HEK293 (cell line): ENCODE measurements at regions not wholly inside any gene's neighbourhood (a gene's known extent, or its start where the extent isn't known, plus 50 kb on each side); places are given as distances from the start of the nearest gene placed in this dataset.

Experiments used
- CTCF ChIA-PET: fragments of 350-600 bp; formaldehyde crosslinking; extraction: SDS; loops from one replicate; lab custom pipeline; 2021; ENCODE audit warnings: antibody characterized with exemption; lab: Yijun Ruan, JAX
- POLR2A ChIA-PET: fragments of 300-600 bp; formaldehyde crosslinking; extraction: SDS; loops from one replicate; lab custom pipeline; 2020; ENCODE audit warnings: antibody characterized with exemption, inconsistent platforms; lab: Yijun Ruan, JAX
- H3K27ac ChIP-seq: fragments of 200-500 bp; sonication (Bioruptor generic); 2 replicates; pipeline ENCODE4 v1.5.1; 2014; ENCODE audit warnings: low read depth, low read length, control low read depth, inconsistent platforms; ENCODE audit errors: extremely low read depth
- H3K36me3 ChIP-seq, 2 experiments: fragments of 200-500 bp in 1 of 2; sonication (Bioruptor generic) in 1 of 2; 1 replicate in 1 of 2; 2 replicates in 1 of 2; pipeline ENCODE4 v1.5.1; 2014 to 2017; ENCODE audit warnings: inconsistent platforms in 2 of 2, low read length in 2 of 2; ENCODE audit not compliant: control insufficient read depth in 2 of 2, insufficient read depth in 1 of 2
- H3K4me1 ChIP-seq: fragments of 200-500 bp; sonication (Bioruptor generic); 2 replicates; pipeline ENCODE4 v1.5.1; 2014; ENCODE audit warnings: mild to moderate bottlenecking, low read length, inconsistent platforms; ENCODE audit not compliant: control insufficient read depth, insufficient read depth
- H3K4me3 ChIP-seq: 2 replicates; pipeline ENCODE4 v1.5.1; 2011; ENCODE audit warnings: low read depth, mild to moderate bottlenecking, control low read depth, low read length, moderate library complexity
- H3K9me3 ChIP-seq: fragments of 200-500 bp; sonication (Bioruptor generic); 2 replicates; pipeline ENCODE4 v1.5.1; 2014; ENCODE audit warnings: low read depth, low read length, inconsistent platforms; ENCODE audit not compliant: control insufficient read depth, insufficient read depth
- AEBP2 ChIP-seq: fragments of 450-650 bp; formaldehyde crosslinking; IDR thresholded peaks from 2 replicates; pipeline ENCODE4 v1.5.1; 2016; ENCODE audit warnings: missing biosample characterization, missing genetic modification characterization, borderline replicate concordance
- ATF2 ChIP-seq: fragments of 450-650 bp; formaldehyde crosslinking; IDR thresholded peaks from 2 replicates; pipeline ENCODE4 v1.5.1; 2016; ENCODE audit warnings: missing biosample characterization, missing genetic modification characterization, low read depth
- FEZF1 ChIP-seq: fragments of 450-650 bp; formaldehyde crosslinking; IDR thresholded peaks from 2 replicates; pipeline ENCODE4 v1.5.1; 2016; ENCODE audit warnings: missing biosample characterization, missing genetic modification characterization
- HIC1 ChIP-seq: fragments of 450-650 bp; formaldehyde crosslinking; IDR thresholded peaks from 2 replicates; pipeline ENCODE4 v1.5.1; 2016; ENCODE audit warnings: missing biosample characterization, missing genetic modification characterization
- KLF1 ChIP-seq: fragments of 450-650 bp; formaldehyde crosslinking; IDR thresholded peaks from 2 replicates; pipeline ENCODE4 v1.5.1; 2016; ENCODE audit warnings: missing biosample characterization, missing genetic modification characterization
- PRDM1 ChIP-seq: fragments of 450-650 bp; formaldehyde crosslinking; IDR thresholded peaks from 2 replicates; pipeline ENCODE4; 2016; ENCODE audit warnings: missing biosample characterization, missing genetic modification characterization
- TSHZ1 ChIP-seq: fragments of 450-650 bp; formaldehyde crosslinking; IDR thresholded peaks from 2 replicates; pipeline ENCODE4 v1.5.1; 2016; ENCODE audit warnings: missing biosample characterization, missing genetic modification characterization, borderline replicate concordance
- ZBTB26 ChIP-seq: fragments of 450-650 bp; formaldehyde crosslinking; optimal IDR thresholded peaks from 2 replicates; pipeline ENCODE3; 2016; ENCODE audit warnings: missing biosample characterization, mild to moderate bottlenecking, missing genetic modification characterization
- ZFP69B ChIP-seq: fragments of 450-650 bp; formaldehyde crosslinking; IDR thresholded peaks from 2 replicates; pipeline ENCODE4 v1.5.1; 2016; ENCODE audit warnings: missing biosample characterization, missing genetic modification characterization
- ZNF146 ChIP-seq: fragments of 450-650 bp; formaldehyde crosslinking; IDR thresholded peaks from 2 replicates; pipeline ENCODE4 v1.5.1; 2016; ENCODE audit warnings: missing biosample characterization, missing genetic modification characterization
- ZNF169 ChIP-seq: fragments of 450-650 bp; formaldehyde crosslinking; IDR thresholded peaks from 2 replicates; pipeline ENCODE4 v1.5.1; 2016; ENCODE audit warnings: missing biosample characterization, missing genetic modification characterization
- ZNF248 ChIP-seq: fragments of 450-650 bp; formaldehyde crosslinking; IDR thresholded peaks from 2 replicates; pipeline ENCODE4 v1.5.1; 2017; ENCODE audit warnings: missing biosample characterization, missing genetic modification characterization
- ZNF433 ChIP-seq: fragments of 450-650 bp; formaldehyde crosslinking; IDR thresholded peaks from 2 replicates; pipeline ENCODE4 v1.5.1; 2016; ENCODE audit warnings: missing biosample characterization, missing genetic modification characterization, low read depth
- ZNF48 ChIP-seq: fragments of 450-650 bp; formaldehyde crosslinking; IDR thresholded peaks from 2 replicates; pipeline ENCODE4 v1.5.1; 2016; ENCODE audit warnings: missing biosample characterization, missing genetic modification characterization
- ZNF629 ChIP-seq: fragments of 450-650 bp; formaldehyde crosslinking; IDR thresholded peaks from 2 replicates; pipeline ENCODE4 v1.5.1; 2017; ENCODE audit warnings: missing biosample characterization, missing genetic modification characterization
- ZNF645 ChIP-seq: fragments of 450-650 bp; formaldehyde crosslinking; IDR thresholded peaks from 2 replicates; pipeline ENCODE4; 2016; ENCODE audit warnings: missing biosample characterization, missing genetic modification characterization
- ZNF658 ChIP-seq: fragments of 450-650 bp; formaldehyde crosslinking; IDR thresholded peaks from 2 replicates; pipeline ENCODE4; 2016; ENCODE audit warnings: missing biosample characterization, missing genetic modification characterization
- ZNF670 ChIP-seq: fragments of 450-650 bp; formaldehyde crosslinking; IDR thresholded peaks from 2 replicates; pipeline ENCODE4 v1.5.1; 2016; ENCODE audit warnings: missing biosample characterization, missing genetic modification characterization, low read depth
- ZNF768 ChIP-seq: fragments of 450-650 bp; formaldehyde crosslinking; IDR thresholded peaks from 2 replicates; pipeline ENCODE4 v1.5.1; 2018; ENCODE audit warnings: missing biosample characterization, mild to moderate bottlenecking, missing genetic modification characterization
- ZNF777 ChIP-seq: fragments of 450-650 bp; formaldehyde crosslinking; IDR thresholded peaks from 2 replicates; pipeline ENCODE4 v1.5.1; 2017; ENCODE audit warnings: missing biosample characterization, missing genetic modification characterization, borderline replicate concordance
- ZSCAN23 ChIP-seq: fragments of 450-650 bp; formaldehyde crosslinking; IDR thresholded peaks from 2 replicates; pipeline ENCODE4 v1.5.1; 2016; ENCODE audit warnings: missing biosample characterization, missing genetic modification characterization

- ChIA-PET CTCF (interaction anchor here (0.9 kb wide), 1 partner anchor 61 kb away, joined by 3 read pairs; no protein-coding TSS in a partner anchor), POLR2A (no interaction called here)
- Histone ChIP-seq H3K36me3 (no peaks in the 10 kb centered on the region), H3K9me3 (no peaks in the 10 kb centered on the region), H3K4me1 (peaks cover 7% of the 10 kb centered on the region), H3K27ac (no peak overlapping the region), H3K4me3 (no peak overlapping the region)
- TF ChIP-seq ZNF768 (tag by site-specific recombination) = no peak
- no peak for TF ChIP-seq ZNF645
- TF ChIP-seq ZSCAN23 (tag by site-specific recombination) = no peak
- TF ChIP-seq ZNF433 (tag by site-specific recombination) = no peak
Observed at GRCh38 chr2:590214-591175, 86.7 kb downstream of the TMEM18 start.

- no peaks in the 10 kb centered on the region for H3K9me3 ChIP-seq
- ChIA-PET CTCF (no interaction called here), POLR2A (no interaction called here)
- peaks cover 7% of the 10 kb centered on the region for H3K4me1 ChIP-seq
- H3K27ac ChIP-seq = no peak overlapping the region
- no peaks in the 10 kb centered on the region for H3K36me3 ChIP-seq
- no peak overlapping the region for H3K4me3 ChIP-seq
- TF ChIP-seq ZNF629 (tag by site-specific recombination) (no peak), ATF2 (no peak), ZFP69B (tag by site-specific recombination) (no peak), FEZF1 (tag by site-specific recombination) (no peak), ZNF658 (tag by site-specific recombination) (no peak), AEBP2 (no peak), TSHZ1 (tag by site-specific recombination) (no peak), ZNF48 (tag by site-specific recombination) (no peak), ZBTB26 (tag by site-specific recombination) (no peak), ZNF248 (no peak), KLF1 (tag by site-specific recombination) (no peak), HIC1 (tag by site-specific recombination) (no peak), ZNF169 (tag by site-specific recombination) (no peak), PRDM1 (tag by site-specific recombination) (no peak), ZNF777 (tag by site-specific recombination) (no peak), ZNF146 (tag by site-specific recombination) (no peak), ZNF670 (no peak)
Observed at GRCh38 chr2:589281-590130, 87.7 kb downstream of the TMEM18 start.
